IMR-90 (cell line): ENCODE measurements at regions not wholly inside any gene's neighbourhood (a gene's known extent, or its start where the extent isn't known, plus 50 kb on each side); places are given as distances from the start of the nearest gene placed in this dataset.

Experiments
- BHLHE40 ChIP-seq: fragments of 150-350 bp; IDR thresholded peaks from 2 replicates; pipeline ENCODE4 v1.6.1; 2016; ENCODE audit warnings: mild to moderate bottlenecking, low read depth, low read length
- CEBPB ChIP-seq: IDR thresholded peaks from 2 replicates; pipeline ENCODE4 v1.6.1; 2012; ENCODE audit warnings: low read depth, low read length, improper control_type of control experiment
- CTCF ChIP-seq: conservative IDR thresholded peaks from 2 replicates; pipeline ENCODE4 v1.5.1; 2012; ENCODE audit warnings: mild to moderate bottlenecking, low read depth, low read length, improper control_type of control experiment
- MXI1 ChIP-seq: IDR thresholded peaks from 2 replicates; pipeline ENCODE4 v1.6.1; 2012; ENCODE audit warnings: low read depth, mild to moderate bottlenecking, low read length, moderate library complexity, borderline replicate concordance
- POLR2A ChIP-seq: IDR thresholded peaks from 2 replicates; pipeline ENCODE4 v1.6.1; 2012; ENCODE audit warnings: mild to moderate bottlenecking, low read depth, low read length

- TF ChIP-seq CEBPB (no peak), POLR2A (no peak), CTCF (no peak), BHLHE40 (peak; percentile 77), MXI1 (no peak)
Observed at GRCh38 chr1:56434025-56434424, 145.3 kb downstream of the PLPP3 start.
